NB4 (cell line): ENCODE measurements at regions not wholly inside any gene's neighbourhood (a gene's known extent, or its start where the extent isn't known, plus 50 kb on each side); places are given as distances from the start of the nearest gene placed in this dataset.

ENCODE experiments used
- CTCF ChIP-seq: IDR thresholded peaks from one replicate; pipeline ENCODE4 v1.5.1; 2012; ENCODE audit warnings: low read depth, low read length
- MAX ChIP-seq: IDR thresholded peaks from 2 replicates; pipeline ENCODE4 v1.6.1; 2011; ENCODE audit warnings: low read depth, low read length
- MYC ChIP-seq: IDR thresholded peaks from 2 replicates; pipeline ENCODE4 v1.6.1; 2011; ENCODE audit warnings: low read depth, low read length
- POLR2A ChIP-seq: IDR thresholded peaks from 2 replicates; pipeline ENCODE4 v1.6.1; 2011; ENCODE audit warnings: mild to moderate bottlenecking; ENCODE audit not compliant: insufficient read length; ENCODE audit errors: extremely low read depth

GRCh38 chr7:68121655-68122054, 1125.0 kb downstream of the TYW1 start:
- TF ChIP-seq CTCF: no peak
- no peak for TF ChIP-seq MYC
- no peak for TF ChIP-seq POLR2A
- no peak for TF ChIP-seq MAX
